ENCODE measurements at regions not wholly inside any gene's neighbourhood (a gene's known extent, or its start where the extent isn't known, plus 50 kb on each side); places are given as distances from the start of the nearest gene placed in this dataset.

DNA sequence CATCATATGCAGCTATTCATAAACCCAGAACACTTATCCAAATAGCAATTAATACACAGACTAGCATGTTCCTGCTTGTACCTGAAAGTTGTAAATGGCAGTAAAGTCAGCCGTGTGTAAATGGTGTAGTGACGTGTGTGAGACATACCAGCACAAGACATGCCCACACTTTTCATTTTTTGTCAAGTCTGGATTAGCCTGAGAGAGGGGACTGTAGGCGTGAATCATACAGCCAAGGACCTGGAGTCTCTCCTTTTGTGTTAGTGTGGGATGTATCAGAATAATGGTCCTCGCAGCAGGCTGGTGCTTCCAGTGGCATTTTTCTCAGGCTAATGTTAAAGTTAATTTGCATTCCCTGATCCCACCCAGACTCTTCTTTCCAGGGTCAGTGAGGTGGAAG lies 116.8 kb upstream of the BMAL1 start (continued):
- no peak for TF ChIP-seq SAP30 (IDR thresholded peaks at IDR 0.05; ENCODE audit: insufficient read depth, insufficient replicate concordance, low read length)
- TF ChIP-seq GABPA (IDR thresholded peaks at IDR 0.05; ENCODE audit: borderline replicate concordance, insufficient read depth, low read length) = no peak
- TF ChIP-seq TAF1 (IDR thresholded peaks at IDR 0.05; ENCODE audit: low read depth, low read length) = no peak
- TF ChIP-seq RXRA (IDR thresholded peaks at IDR 0.05; ENCODE audit: insufficient read depth, low read depth, low read length) = no peak
- no peak for TF ChIP-seq NANOG (IDR thresholded peaks at IDR 0.05; ENCODE audit: insufficient read depth, low read depth, low read length, poor library complexity, severe bottlenecking)
- TF ChIP-seq ATF2 (IDR thresholded peaks at IDR 0.05; ENCODE audit: low read length) = no peak
